MM.1S (cell line): ENCODE measurements at regions not wholly inside any gene's neighbourhood (a gene's known extent, or its start where the extent isn't known, plus 50 kb on each side); places are given as distances from the start of the nearest gene placed in this dataset.

Experiments used
- DNase-seq: peaks from one replicate; pipeline ENCODE4 v3.0.0-alpha.2; 2015
- H2AFZ ChIP-seq: fragments of 300-600 bp; sonication (generic); 2 replicates; pipeline ENCODE4 v1.6.0; 2016; ENCODE audit warnings: antibody characterized with exemption, low read length
- H3F3A ChIP-seq: fragments of 300-600 bp; sonication (generic); 2 replicates; pipeline ENCODE4 v1.6.1; 2016; ENCODE audit warnings: mild to moderate bottlenecking, antibody characterized with exemption, low read length, moderate library complexity, mixed read lengths; ENCODE audit not compliant: insufficient read depth
- H3K27ac ChIP-seq: fragments of 300-600 bp; sonication (generic); 2 replicates; pipeline ENCODE4 v1.5.1; 2016; ENCODE audit warnings: mild to moderate bottlenecking, low read length
- H3K27me3 ChIP-seq: fragments of 300-600 bp; sonication (generic); replicated peaks from 2 replicates; pipeline ENCODE4 v1.6.0; 2016; ENCODE audit warnings: low read length; ENCODE audit not compliant: insufficient read depth
- H3K36me3 ChIP-seq: fragments of 300-600 bp; sonication (generic); replicated peaks from 2 replicates; pipeline ENCODE4 v1.6.1; 2016; ENCODE audit warnings: mild to moderate bottlenecking, low read length, mixed read lengths; ENCODE audit not compliant: insufficient read depth
- H3K4me1 ChIP-seq: fragments of 300-600 bp; sonication (generic); 2 replicates; pipeline ENCODE4 v1.6.1; 2016; ENCODE audit warnings: low read length, mixed read lengths
- H3K4me2 ChIP-seq: fragments of 300-600 bp; sonication (generic); 2 replicates; pipeline ENCODE4 v1.6.0; 2016; ENCODE audit warnings: low read depth, low read length
- H3K4me3 ChIP-seq: fragments of 300-600 bp; sonication (generic); 2 replicates; pipeline ENCODE4 v1.5.1; 2016; ENCODE audit warnings: low read length, mixed read lengths
- H3K79me2 ChIP-seq: fragments of 300-600 bp; sonication (generic); 2 replicates; pipeline ENCODE4 v1.6.1; 2016; ENCODE audit warnings: mixed run types, low read length, mixed read lengths
- H3K9ac ChIP-seq: fragments of 300-600 bp; sonication (generic); 2 replicates; pipeline ENCODE4 v1.6.1; 2016; ENCODE audit warnings: low read length, mixed read lengths
- H3K9me2 ChIP-seq: fragments of 300-600 bp; sonication (generic); replicated peaks from 2 replicates; pipeline ENCODE4 v1.6.1; 2016; ENCODE audit warnings: mild to moderate bottlenecking, low read length, mixed read lengths; ENCODE audit not compliant: insufficient read depth
- H3K9me3 ChIP-seq: fragments of 300-600 bp; sonication (generic); replicated peaks from 2 replicates; pipeline ENCODE4 v1.6.1; 2016; ENCODE audit warnings: mild to moderate bottlenecking, low read length, mixed read lengths; ENCODE audit not compliant: insufficient read depth
- H4K20me1 ChIP-seq: fragments of 300-600 bp; sonication (generic); 2 replicates; pipeline ENCODE4 v1.6.1; 2016; ENCODE audit warnings: mild to moderate bottlenecking, low read length, moderate library complexity, mixed read lengths; ENCODE audit not compliant: insufficient read depth
- CTCF ChIP-seq: fragments of 300-600 bp; sonication (generic); IDR thresholded peaks from 2 replicates; pipeline ENCODE4 v1.5.1; 2016; ENCODE audit warnings: antibody characterized with exemption, low read length, mixed read lengths
- EZH2 ChIP-seq: fragments of 300-600 bp; sonication (generic); optimal IDR thresholded peaks from 2 replicates; pipeline ENCODE3; 2017; ENCODE audit warnings: low read depth, mild to moderate bottlenecking, antibody characterized with exemption, low read length, mixed read lengths
- EZH2phosphoT487 ChIP-seq: fragments of 300-600 bp; sonication (generic); IDR thresholded peaks from 2 replicates; pipeline ENCODE4 v1.6.1; 2018; ENCODE audit warnings: antibody characterized with exemption, low read length

DNA sequence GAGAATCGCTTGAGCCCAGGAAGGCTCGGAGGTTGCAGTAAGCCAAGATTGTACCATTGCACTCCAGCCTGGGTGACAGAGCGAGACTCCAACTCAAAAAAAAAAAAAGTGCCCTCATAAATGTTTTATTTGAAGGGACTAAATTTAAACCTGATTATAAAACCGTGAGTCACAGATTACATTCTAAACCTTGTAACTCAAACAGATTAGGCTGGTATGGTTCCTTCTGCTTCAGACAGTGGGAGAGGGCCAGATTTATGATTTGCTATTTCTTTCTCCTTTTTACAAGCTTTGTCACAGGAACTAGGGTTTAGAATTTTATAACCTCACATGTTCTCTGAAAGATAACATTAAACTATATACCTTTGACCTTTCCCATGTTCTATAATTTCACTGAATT, 801.2 kb upstream of the ZWINT start:
- no peaks in the 10 kb centered on the region for H3K79me2 ChIP-seq
- no peaks in the 10 kb centered on the region for H3K4me1 ChIP-seq
- no peak for TF ChIP-seq CTCF
- no peak for TF ChIP-seq EZH2phosphoT487
- TF ChIP-seq EZH2: no peak
- no peak overlapping the region for H2AFZ ChIP-seq
- no peaks in the 10 kb centered on the region for H4K20me1 ChIP-seq
- H3K27ac ChIP-seq: no peak overlapping the region
- no peaks in the 10 kb centered on the region for H3K9me2 ChIP-seq
- no peak overlapping the region for H3K4me2 ChIP-seq
- H3K9me3 ChIP-seq: no peaks in the 10 kb centered on the region
- H3K4me3 ChIP-seq: no peak overlapping the region
- no peak for DNase-seq
- no peaks in the 10 kb centered on the region for H3K36me3 ChIP-seq
- H3F3A ChIP-seq: no peaks in the 10 kb centered on the region
- no peaks in the 10 kb centered on the region for H3K27me3 ChIP-seq
- no peak overlapping the region for H3K9ac ChIP-seq

DNA sequence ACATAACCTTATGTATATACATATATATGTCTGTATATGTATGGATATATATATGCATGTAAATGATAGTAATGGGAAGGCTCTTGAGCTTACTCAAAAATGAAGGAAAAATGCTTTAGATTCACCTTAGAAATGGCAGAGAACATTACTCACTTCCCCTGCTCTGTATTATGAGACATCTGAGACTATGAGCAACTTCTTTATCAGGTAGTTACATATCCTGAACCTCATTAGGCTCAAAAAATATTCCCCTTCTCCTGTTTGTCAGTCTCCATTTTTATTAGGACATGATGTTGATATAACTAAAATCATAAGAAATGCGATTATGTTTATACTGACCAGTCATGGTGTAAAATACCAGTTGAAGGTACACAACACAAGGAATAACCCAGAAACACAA, 800.1 kb upstream of the ZWINT start:
- no peaks in the 10 kb centered on the region for H3F3A ChIP-seq
- TF ChIP-seq EZH2phosphoT487: no peak
- no peak for TF ChIP-seq CTCF
- H3K27ac ChIP-seq: no peak overlapping the region
- no peak overlapping the region for H3K9ac ChIP-seq
- no peak for DNase-seq
- H3K4me3 ChIP-seq: no peak overlapping the region
- no peaks in the 10 kb centered on the region for H3K4me1 ChIP-seq
- no peaks in the 10 kb centered on the region for H3K27me3 ChIP-seq
- H3K9me2 ChIP-seq: no peaks in the 10 kb centered on the region
- no peaks in the 10 kb centered on the region for H3K9me3 ChIP-seq
- no peaks in the 10 kb centered on the region for H3K79me2 ChIP-seq
- H3K36me3 ChIP-seq: no peaks in the 10 kb centered on the region
- no peaks in the 10 kb centered on the region for H4K20me1 ChIP-seq
- H2AFZ ChIP-seq: no peak overlapping the region
- H3K4me2 ChIP-seq: no peak overlapping the region

DNA sequence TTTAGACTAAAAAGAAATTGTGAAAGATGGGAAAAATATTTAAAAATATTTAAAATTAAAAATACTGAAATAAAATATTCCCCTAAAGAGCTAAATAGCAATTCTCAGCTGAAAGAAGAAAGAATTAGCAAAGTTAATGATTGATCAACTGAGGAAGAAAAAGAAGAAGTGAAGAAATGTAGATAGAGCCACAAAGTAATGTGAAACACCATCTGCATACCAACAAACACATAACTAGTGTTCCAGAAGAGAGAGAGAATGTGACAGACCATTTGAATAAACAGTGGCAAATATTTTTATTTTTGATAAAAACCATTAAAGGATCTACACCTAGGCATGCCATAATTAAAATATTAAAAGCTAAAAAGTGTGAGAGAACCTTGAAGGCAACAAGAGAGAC, 784.5 kb upstream of the ZWINT start:
- Histone ChIP-seq H3K4me2 (no peak overlapping the region), H2AFZ (no peak overlapping the region), H4K20me1 (no peaks in the 10 kb centered on the region), H3K36me3 (no peaks in the 10 kb centered on the region), H3K27me3 (no peaks in the 10 kb centered on the region), H3K9ac (no peak overlapping the region), H3K79me2 (no peaks in the 10 kb centered on the region), H3K27ac (no peak overlapping the region), H3F3A (no peaks in the 10 kb centered on the region), H3K9me3 (no peaks in the 10 kb centered on the region), H3K4me1 (no peaks in the 10 kb centered on the region), H3K4me3 (no peak overlapping the region), H3K9me2 (no peaks in the 10 kb centered on the region)
- DNase-seq: no peak
- TF ChIP-seq EZH2 (no peak), CTCF (no peak), EZH2phosphoT487 (no peak)
